PC-3 (cell line): ENCODE measurements at regions not wholly inside any gene's neighbourhood (a gene's known extent, or its start where the extent isn't known, plus 50 kb on each side); places are given as distances from the start of the nearest gene placed in this dataset.

Experiments
- EZH2 ChIP-seq: fragments of 300-600 bp; sonication (generic); IDR thresholded peaks from one replicate; pipeline ENCODE4 v1.6.1; 2017; ENCODE audit warnings: antibody characterized with exemption, mild to moderate bottlenecking, low read length; ENCODE audit not compliant: unreplicated experiment
- TF ChIP-seq, protein P1 (sequence below): fragments of 300-600 bp; sonication (generic); conservative IDR thresholded peaks from 2 replicates; pipeline ENCODE4 v1.5.1; 2017; ENCODE audit warnings: antibody characterized with exemption, low read depth, mild to moderate bottlenecking, low read length

DNA sequence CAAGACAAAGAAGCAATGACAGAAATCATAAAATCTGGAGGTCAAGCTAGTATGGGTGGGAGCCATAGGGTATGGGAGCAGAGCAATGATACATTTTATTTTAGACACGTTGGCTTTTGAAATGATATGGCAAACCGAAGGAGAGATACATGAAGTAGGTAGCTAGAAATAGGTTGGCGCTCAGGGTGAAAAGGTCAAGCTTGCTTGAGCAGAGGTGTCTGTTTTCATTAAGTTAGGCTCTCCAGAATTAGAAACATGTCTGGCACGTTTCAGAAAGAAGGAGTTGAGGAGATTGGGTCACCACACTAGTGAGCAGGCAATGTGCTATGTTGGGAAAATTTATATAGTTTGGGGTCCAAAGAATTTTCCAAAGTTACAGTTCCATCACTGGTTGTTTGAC is 151.4 kb downstream of the AMY1C start:
- TF ChIP-seq, protein P1, sequence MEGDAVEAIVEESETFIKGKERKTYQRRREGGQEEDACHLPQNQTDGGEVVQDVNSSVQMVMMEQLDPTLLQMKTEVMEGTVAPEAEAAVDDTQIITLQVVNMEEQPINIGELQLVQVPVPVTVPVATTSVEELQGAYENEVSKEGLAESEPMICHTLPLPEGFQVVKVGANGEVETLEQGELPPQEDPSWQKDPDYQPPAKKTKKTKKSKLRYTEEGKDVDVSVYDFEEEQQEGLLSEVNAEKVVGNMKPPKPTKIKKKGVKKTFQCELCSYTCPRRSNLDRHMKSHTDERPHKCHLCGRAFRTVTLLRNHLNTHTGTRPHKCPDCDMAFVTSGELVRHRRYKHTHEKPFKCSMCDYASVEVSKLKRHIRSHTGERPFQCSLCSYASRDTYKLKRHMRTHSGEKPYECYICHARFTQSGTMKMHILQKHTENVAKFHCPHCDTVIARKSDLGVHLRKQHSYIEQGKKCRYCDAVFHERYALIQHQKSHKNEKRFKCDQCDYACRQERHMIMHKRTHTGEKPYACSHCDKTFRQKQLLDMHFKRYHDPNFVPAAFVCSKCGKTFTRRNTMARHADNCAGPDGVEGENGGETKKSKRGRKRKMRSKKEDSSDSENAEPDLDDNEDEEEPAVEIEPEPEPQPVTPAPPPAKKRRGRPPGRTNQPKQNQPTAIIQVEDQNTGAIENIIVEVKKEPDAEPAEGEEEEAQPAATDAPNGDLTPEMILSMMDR: no peak
- no peak for TF ChIP-seq EZH2
